ENCODE measurements at regions not wholly inside any gene's neighbourhood (a gene's known extent, or its start where the extent isn't known, plus 50 kb on each side); places are given as distances from the start of the nearest gene placed in this dataset.

GRCh38 chr6:101001607-101002006, 120.5 kb upstream of the ASCC3 start:
- DNase-seq (ENCODE audit: low read depth), result no peak
- H3K4me3 ChIP-seq (ENCODE audit: low read depth, low read length), result no peak overlapping the region
- TF ChIP-seq CTCF (IDR thresholded peaks at IDR 0.05; ENCODE audit: insufficient read depth, low read depth, low read length), result no peak

GRCh38 chr6:101003075-101003474, 121.9 kb upstream of the ASCC3 start:
- no peak for DNase-seq (ENCODE audit: low read depth)
- no peak overlapping the region for H3K4me3 ChIP-seq (ENCODE audit: low read depth, low read length)
- TF ChIP-seq CTCF (IDR thresholded peaks at IDR 0.05; ENCODE audit: insufficient read depth, low read depth, low read length), result no peak

GRCh38 chr6:101011186-101011585, 130.1 kb upstream of the ASCC3 start:
- peak overlapping the region; percentile 13 for H3K4me3 ChIP-seq (ENCODE audit: low read depth, low read length)
- no peak for TF ChIP-seq CTCF (IDR thresholded peaks at IDR 0.05; ENCODE audit: insufficient read depth, low read depth, low read length)
- no peak for DNase-seq (ENCODE audit: low read depth)

GRCh38 chr6:101013612-101014195, 132.6 kb upstream of the ASCC3 start:
- no peak overlapping the region for H3K4me3 ChIP-seq (ENCODE audit: low read depth, low read length)
- DNase-seq (ENCODE audit: low read depth), result no peak
- TF ChIP-seq CTCF (IDR thresholded peaks at IDR 0.05; ENCODE audit: insufficient read depth, low read depth, low read length), result no peak

GRCh38 chr6:101015541-101015940, 134.4 kb upstream of the ASCC3 start:
- no peak for TF ChIP-seq CTCF (IDR thresholded peaks at IDR 0.05; ENCODE audit: insufficient read depth, low read depth, low read length)
- no peak for DNase-seq (ENCODE audit: low read depth)
- H3K4me3 ChIP-seq (ENCODE audit: low read depth, low read length), result no peak overlapping the region

- TF ChIP-seq CTCF (IDR thresholded peaks at IDR 0.05; ENCODE audit: insufficient read depth, low read depth, low read length), result no peak
- no peak overlapping the region for H3K4me3 ChIP-seq (ENCODE audit: low read depth, low read length)
- no peak for DNase-seq (ENCODE audit: low read depth)
These were observed 135.0 kb upstream of the ASCC3 start for GRCh38 chr6:101016163-101016562.

GRCh38 chr6:101018157-101018556, 137.0 kb upstream of the ASCC3 start:
- no peak for TF ChIP-seq CTCF (IDR thresholded peaks at IDR 0.05; ENCODE audit: insufficient read depth, low read depth, low read length)
- no peak overlapping the region for H3K4me3 ChIP-seq (ENCODE audit: low read depth, low read length)
- no peak for DNase-seq (ENCODE audit: low read depth)

Measured in fibroblast of villous mesenchyme (primary cell).